IMR-90 (cell line): ENCODE measurements at regions not wholly inside any gene's neighbourhood (a gene's known extent, or its start where the extent isn't known, plus 50 kb on each side); places are given as distances from the start of the nearest gene placed in this dataset.

Experiments
- ATAC-seq: fragments of 200-7000 bp; cut with Tn5 transposase; 2 replicates; pipeline ENCODE4 v1.9.1; 2020; ENCODE audit warnings: low read depth, mild to moderate bottlenecking, moderate library complexity
- BruUV-seq: library from RNA; stranded (reverse); fragments of 400-500 nt; replicated peaks from 2 replicates; lab custom pipeline; 2021; lab: Mats Ljungman, UMichigan
- CTCF ChIA-PET: fragments of 300-600 bp; formaldehyde crosslinking; extraction: SDS; loops from one replicate; lab custom pipeline; 2021; ENCODE audit warnings: antibody characterized with exemption; lab: Yijun Ruan, JAX
- POLR2A ChIA-PET: fragments of 300-600 bp; sonication (Branson Sonifier 250); formaldehyde crosslinking; loops from one replicate; lab custom pipeline; 2022; ENCODE audit warnings: antibody characterized with exemption; ENCODE audit not compliant: unreplicated experiment; lab: Charles Lee
- DNase-seq: peaks from one replicate; pipeline ENCODE4 v3.0.0; 2013
- H2AFZ ChIP-seq: replicated peaks from 2 replicates; pipeline ENCODE3; 2013; ENCODE audit warnings: low read length, mild to moderate bottlenecking; ENCODE audit not compliant: poor library complexity
- H2AK5ac ChIP-seq: 2 replicates; pipeline ENCODE4 v1.6.1; 2013; ENCODE audit warnings: low read depth, low read length, inconsistent platforms
- H2AK9ac ChIP-seq: replicated peaks from 2 replicates; pipeline ENCODE3; 2013; ENCODE audit warnings: mild to moderate bottlenecking, low read depth, low read length, moderate library complexity; ENCODE audit not compliant: poor library complexity
- H2BK120ac ChIP-seq: 2 replicates; pipeline ENCODE4 v1.6.1; 2013; ENCODE audit warnings: low read depth, low read length, inconsistent platforms
- H2BK15ac ChIP-seq: 3 replicates; pipeline ENCODE4 v1.6.1; 2013; ENCODE audit warnings: low read depth, low read length, inconsistent platforms
- H2BK20ac ChIP-seq: 2 replicates; pipeline ENCODE4 v1.6.1; 2013; ENCODE audit warnings: low read depth, mild to moderate bottlenecking, inconsistent platforms, low read length, moderate library complexity
- H2BK5ac ChIP-seq: 2 replicates; pipeline ENCODE4 v1.6.1; 2013; ENCODE audit warnings: mild to moderate bottlenecking, low read depth, low read length, inconsistent platforms; ENCODE audit not compliant: poor library complexity, severe bottlenecking
- H3K14ac ChIP-seq: replicated peaks from 2 replicates; pipeline ENCODE4 v1.6.1; 2013; ENCODE audit warnings: low read depth, low read length, inconsistent platforms
- H3K18ac ChIP-seq: 2 replicates; pipeline ENCODE4 v1.6.1; 2013; ENCODE audit warnings: low read depth, low read length, control low read depth
- H3K23ac ChIP-seq: 2 replicates; pipeline ENCODE4 v1.6.1; 2013; ENCODE audit warnings: low read depth, low read length, inconsistent platforms
- H3K27ac ChIP-seq: 2 replicates; pipeline ENCODE4 v1.5.1; 2013; ENCODE audit warnings: mild to moderate bottlenecking, control low read depth, low read length; ENCODE audit not compliant: insufficient read depth
- H3K27me3 ChIP-seq: 2 replicates; pipeline ENCODE4 v1.6.1; 2013; ENCODE audit warnings: low read length; ENCODE audit not compliant: control insufficient read depth, insufficient read depth
- H3K36me3 ChIP-seq: 2 replicates; pipeline ENCODE4 v1.6.1; 2013; ENCODE audit warnings: low read length, mixed read lengths; ENCODE audit not compliant: control insufficient read depth, insufficient read depth
- H3K4ac ChIP-seq: 2 replicates; pipeline ENCODE4 v1.6.1; 2013; ENCODE audit warnings: low read depth, low read length, inconsistent platforms
- H3K4me1 ChIP-seq: 2 replicates; pipeline ENCODE4 v1.6.1; 2013; ENCODE audit warnings: low read length, mixed read lengths; ENCODE audit not compliant: control insufficient read depth, insufficient read depth
- H3K4me2 ChIP-seq: 2 replicates; pipeline ENCODE4 v1.6.1; 2013; ENCODE audit warnings: low read depth, mild to moderate bottlenecking, control low read depth, low read length, moderate library complexity
- H3K4me3 ChIP-seq: 2 replicates; pipeline ENCODE4 v1.5.1; 2013; ENCODE audit warnings: low read depth, mild to moderate bottlenecking, control low read depth, low read length, moderate library complexity; ENCODE audit not compliant: insufficient read depth
- H3K56ac ChIP-seq: 2 replicates; pipeline ENCODE4 v1.6.1; 2013; ENCODE audit warnings: low read length, inconsistent platforms; ENCODE audit not compliant: insufficient read depth; ENCODE audit errors: extremely low read depth
- H3K79me1 ChIP-seq, 2 experiments: 2 replicates each; pipeline ENCODE4 v1.6.1; 2013; ENCODE audit warnings: low read length in 2 of 2, inconsistent platforms in 1 of 2, low read depth in 1 of 2
- H3K9ac ChIP-seq: 2 replicates; pipeline ENCODE4 v1.6.1; 2013; ENCODE audit warnings: low read depth, low read length, control low read depth
- H3K9me1 ChIP-seq: 2 replicates; pipeline ENCODE4 v1.6.1; 2013; ENCODE audit warnings: low read length, inconsistent platforms; ENCODE audit not compliant: insufficient read depth
- H3K9me3 ChIP-seq: 2 replicates; pipeline ENCODE4 v1.6.1; 2013; ENCODE audit warnings: low read length; ENCODE audit not compliant: control insufficient read depth, insufficient read depth
- H4K20me1 ChIP-seq: 2 replicates; pipeline ENCODE4 v1.6.1; 2013; ENCODE audit warnings: low read length, inconsistent platforms; ENCODE audit not compliant: insufficient read depth
- H4K5ac ChIP-seq: 2 replicates; pipeline ENCODE4 v1.6.1; 2013; ENCODE audit warnings: mild to moderate bottlenecking, low read depth, low read length, control low read depth
- H4K8ac ChIP-seq, 2 experiments: 2 replicates each; pipeline ENCODE4 v1.6.1; 2013; ENCODE audit warnings: low read depth in 2 of 2, low read length in 2 of 2, control low read depth in 1 of 2, inconsistent platforms in 1 of 2
- H4K91ac ChIP-seq: 2 replicates; pipeline ENCODE4 v1.6.1; 2013; ENCODE audit warnings: low read depth, low read length, inconsistent platforms; ENCODE audit not compliant: insufficient read depth
- MAZ ChIP-seq: IDR thresholded peaks from 2 replicates; pipeline ENCODE4 v1.6.1; 2012; ENCODE audit warnings: low read depth, mild to moderate bottlenecking, low read length, improper control_type of control experiment, moderate library complexity, borderline replicate concordance
- MXI1 ChIP-seq: IDR thresholded peaks from 2 replicates; pipeline ENCODE4 v1.6.1; 2012; ENCODE audit warnings: low read depth, mild to moderate bottlenecking, low read length, moderate library complexity, borderline replicate concordance
- RAD21 ChIP-seq: IDR thresholded peaks from 2 replicates; pipeline ENCODE4 v1.6.1; 2012; ENCODE audit warnings: low read length, improper control_type of control experiment
- RCOR1 ChIP-seq: IDR thresholded peaks from 2 replicates; pipeline ENCODE4 v1.6.1; 2012; ENCODE audit warnings: mild to moderate bottlenecking, low read length, improper control_type of control experiment; ENCODE audit not compliant: insufficient replicate concordance
- SMC3 ChIP-seq: fragments of 150-350 bp; IDR thresholded peaks from 2 replicates; pipeline ENCODE4 v1.6.1; 2016; ENCODE audit warnings: low read depth, mild to moderate bottlenecking, antibody characterized with exemption, low read length, moderate library complexity
- WGBS, 2 experiments: methylation state at CpG; one replicate each; pipeline versions ENCODE4 v1.1.5 to v1.1.7; 2013; ENCODE audit warnings: missing lambda C conversion rate in 2 of 2; ENCODE audit not compliant: insufficient read length in 1 of 2; ENCODE audit errors: extremely low coverage in 2 of 2; 5-methylcytosine and 5-hydroxymethylcytosine counted together
- dilution Hi-C: fragments of 300-500 bp; cut with HindIII; formaldehyde crosslinking; loops from one replicate; pipeline ENCODE4 v1.14.3; 2018; ENCODE audit warnings: low sequenced_read_pairs; ENCODE audit not compliant: unreplicated experiment
- in situ Hi-C: fragments of 300-500 bp; cut with MboI; formaldehyde crosslinking; loops from 3 replicates; pipeline ENCODE4 v1.14.3; 2019; ENCODE audit warnings: low sequenced_read_pairs, inconsistent platforms, mixed read lengths
- intact Hi-C: fragments of 100-400 bp; cut with micrococcal nuclease; formaldehyde crosslinking; loops from 2 replicates; pipeline ENCODE4 v1.10.0; 2022
- TF ChIP-seq, protein P1 (sequence below): conservative IDR thresholded peaks from 2 replicates; pipeline ENCODE4 v1.5.1; 2012; ENCODE audit warnings: mild to moderate bottlenecking, low read depth, low read length, improper control_type of control experiment

GRCh38 chr6:71513036-71513435, 224.4 kb downstream of the OGFRL1 start:
- BruUV-seq, result no TSS peak
- Histone ChIP-seq H2AK5ac (no peak overlapping the region), H3K4me3 (no peak overlapping the region), H4K5ac (no peak overlapping the region), H3K23ac (no peak overlapping the region), H3K4me2 (no peak overlapping the region), H2AK9ac (no peak overlapping the region), H3K4ac (no peak overlapping the region), H3K18ac (no peak overlapping the region), H2BK15ac (no peak overlapping the region), H4K20me1 (no peaks in the 10 kb centered on the region), H2AFZ (no peak overlapping the region), H3K36me3 (no peaks in the 10 kb centered on the region), H2BK20ac (no peak overlapping the region), H3K9me1 (no peaks in the 10 kb centered on the region), H3K14ac (no peak overlapping the region), H3K9me3 (no peaks in the 10 kb centered on the region), H3K27me3 (no peaks in the 10 kb centered on the region), H2BK120ac (no peak overlapping the region), H3K9ac (no peak overlapping the region), H4K91ac (no peak overlapping the region), H3K56ac (no peak overlapping the region), H3K79me1 (no peaks in the 10 kb centered on the region), H3K27ac (no peak overlapping the region), H4K8ac (no peak overlapping the region), H3K4me1 (peaks cover 8% of the 10 kb centered on the region), H2BK5ac (no peak overlapping the region)
- TF ChIP-seq MXI1, result no peak
- TF ChIP-seq RAD21, result no peak
- TF ChIP-seq RCOR1, result no peak
- TF ChIP-seq SMC3, result no peak
- no peak for TF ChIP-seq MAZ
- TF ChIP-seq, protein P1, sequence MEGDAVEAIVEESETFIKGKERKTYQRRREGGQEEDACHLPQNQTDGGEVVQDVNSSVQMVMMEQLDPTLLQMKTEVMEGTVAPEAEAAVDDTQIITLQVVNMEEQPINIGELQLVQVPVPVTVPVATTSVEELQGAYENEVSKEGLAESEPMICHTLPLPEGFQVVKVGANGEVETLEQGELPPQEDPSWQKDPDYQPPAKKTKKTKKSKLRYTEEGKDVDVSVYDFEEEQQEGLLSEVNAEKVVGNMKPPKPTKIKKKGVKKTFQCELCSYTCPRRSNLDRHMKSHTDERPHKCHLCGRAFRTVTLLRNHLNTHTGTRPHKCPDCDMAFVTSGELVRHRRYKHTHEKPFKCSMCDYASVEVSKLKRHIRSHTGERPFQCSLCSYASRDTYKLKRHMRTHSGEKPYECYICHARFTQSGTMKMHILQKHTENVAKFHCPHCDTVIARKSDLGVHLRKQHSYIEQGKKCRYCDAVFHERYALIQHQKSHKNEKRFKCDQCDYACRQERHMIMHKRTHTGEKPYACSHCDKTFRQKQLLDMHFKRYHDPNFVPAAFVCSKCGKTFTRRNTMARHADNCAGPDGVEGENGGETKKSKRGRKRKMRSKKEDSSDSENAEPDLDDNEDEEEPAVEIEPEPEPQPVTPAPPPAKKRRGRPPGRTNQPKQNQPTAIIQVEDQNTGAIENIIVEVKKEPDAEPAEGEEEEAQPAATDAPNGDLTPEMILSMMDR, result no peak
- WGBS, 2 experiments, result no CpG with 5 or more reads among the region's 3 CpGs
- ATAC-seq (no peak), DNase-seq (no peak)
- intact Hi-C loops (loop anchor here (10.0 kb wide), 1 partner anchor 498 kb away; no protein-coding TSS in a partner anchor), dilution Hi-C loops (no loop called here), in situ Hi-C loops (loop anchor here (5.0 kb wide), 1 partner anchor 126 kb away; no protein-coding TSS in a partner anchor)
- POLR2A ChIA-PET, result no interaction called here
- CTCF ChIA-PET, result interaction anchor here (0.6 to 1.7 kb wide), 2 partner anchors 21 to 22 kb away, joined by 3 to 4 read pairs; no protein-coding TSS in a partner anchor
